SKM-1 treated with dmso at 0.1 percent for 144 hours (cell line): ENCODE measurements at regions not wholly inside any gene's neighbourhood (a gene's known extent, or its start where the extent isn't known, plus 50 kb on each side); places are given as distances from the start of the nearest gene placed in this dataset.
"Not testable (repeated sequence)": the region's sequence is repeated elsewhere in the genome, so short reads cannot be mapped to it uniquely, and the experiment has no call there.

Experiments used
- DNase-seq: peaks from one replicate; lab custom pipeline; 2025; ENCODE audit not compliant: unreplicated experiment; lab: John Stamatoyannopoulos, UW

DNA sequence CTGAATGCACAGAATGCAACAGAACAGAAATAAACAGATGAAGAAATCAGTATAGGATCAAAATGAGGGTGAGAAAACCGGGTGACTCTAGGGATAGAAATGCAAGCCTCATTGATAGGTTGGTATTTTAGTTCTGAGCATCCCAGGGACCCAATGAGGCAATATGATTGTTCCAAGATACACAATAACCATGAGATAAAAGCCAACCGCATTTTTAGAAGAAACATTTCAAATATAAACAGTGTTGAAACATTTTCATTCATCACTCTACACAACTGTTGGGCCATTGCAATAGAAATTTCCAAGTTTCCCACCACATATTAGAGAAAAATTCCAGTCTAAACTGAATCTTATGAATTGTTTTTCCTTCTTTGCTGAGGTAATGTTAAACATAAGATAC is 452.3 kb upstream of the PTGER4 start:
- DNase-seq: no peak

DNA sequence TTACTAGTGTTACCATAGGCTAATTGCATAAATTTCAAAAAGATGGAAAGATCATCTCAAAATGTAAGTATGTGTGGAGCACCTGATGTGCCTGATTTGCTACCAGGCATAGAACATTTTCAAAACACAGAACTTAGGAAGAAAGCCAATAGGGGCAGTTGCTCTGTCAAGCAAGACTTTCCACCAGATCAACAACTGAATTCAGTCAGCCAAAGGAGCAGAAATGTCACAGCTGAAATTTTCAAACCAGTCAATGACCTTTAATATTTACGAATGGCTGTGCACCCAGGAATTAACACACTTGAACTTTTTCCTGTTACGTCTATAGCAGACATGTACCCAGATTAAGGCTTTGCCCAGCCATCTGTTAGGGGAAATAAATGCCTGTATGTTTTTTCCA is 452.8 kb upstream of the PTGER4 start:
- DNase-seq: no peak

DNA sequence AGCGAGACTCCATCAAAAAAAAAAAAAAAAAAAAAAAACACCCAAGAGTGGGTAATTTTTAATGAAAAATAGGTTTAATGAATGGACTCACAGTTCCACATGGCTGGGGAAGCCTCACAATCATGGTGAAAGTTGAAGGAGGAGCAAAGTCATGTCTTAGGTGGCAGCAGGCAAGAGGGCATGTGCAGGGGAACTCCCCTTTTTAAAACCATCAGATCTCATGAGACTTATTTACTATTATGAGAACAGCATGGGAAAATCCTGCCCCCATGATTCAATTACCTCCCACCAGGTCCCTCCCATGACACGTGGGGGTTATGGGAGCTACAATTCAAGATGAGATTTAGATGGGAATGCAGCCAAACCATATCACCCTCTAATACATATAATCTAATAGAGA is 454.6 kb upstream of the PTGER4 start:
- not testable (repeated sequence) for DNase-seq

DNA sequence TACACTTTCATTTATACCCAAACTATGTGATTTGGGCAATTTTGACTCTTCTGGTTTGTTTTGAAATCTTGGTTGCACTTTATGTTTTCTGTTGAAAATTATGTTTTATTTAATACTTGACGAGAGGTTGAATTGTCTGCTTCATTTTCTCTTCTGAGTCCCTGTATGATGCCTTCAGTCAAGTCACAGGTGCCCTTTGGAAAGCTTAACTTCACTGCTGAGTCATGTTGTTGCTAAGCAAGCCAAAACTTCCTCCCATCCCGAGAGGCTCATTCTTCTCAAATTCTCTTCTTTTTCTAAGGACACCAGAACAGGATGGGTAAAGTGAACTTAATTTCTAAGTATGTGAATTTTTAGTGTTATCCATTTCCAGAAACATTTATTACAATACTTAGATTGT is 455.3 kb upstream of the PTGER4 start:
- DNase-seq: no peak

DNA sequence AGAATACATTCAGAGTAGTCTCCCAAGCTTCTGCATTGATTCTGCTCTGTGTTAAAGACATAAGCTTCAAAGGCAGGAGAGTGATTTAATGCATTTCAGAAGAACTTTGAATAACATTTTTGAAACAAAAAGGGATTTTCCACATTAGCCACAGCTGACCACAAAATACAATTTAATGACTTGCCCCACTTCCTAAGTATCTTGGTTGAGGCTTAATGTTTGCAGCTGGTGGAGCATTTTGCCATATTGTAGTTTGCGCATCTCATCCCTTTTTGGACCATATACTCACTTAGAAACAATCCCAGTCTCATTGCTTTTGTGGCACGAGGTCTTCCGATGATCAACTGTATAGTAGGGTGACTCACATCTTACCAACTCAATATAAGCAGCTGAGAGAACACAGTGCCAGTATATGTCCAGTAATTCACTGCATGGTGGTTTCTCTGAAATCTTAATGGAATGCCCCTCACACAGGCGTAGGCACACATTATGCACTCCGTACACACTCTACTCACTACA is 455.8 kb upstream of the PTGER4 start:
- no peak for DNase-seq

DNA sequence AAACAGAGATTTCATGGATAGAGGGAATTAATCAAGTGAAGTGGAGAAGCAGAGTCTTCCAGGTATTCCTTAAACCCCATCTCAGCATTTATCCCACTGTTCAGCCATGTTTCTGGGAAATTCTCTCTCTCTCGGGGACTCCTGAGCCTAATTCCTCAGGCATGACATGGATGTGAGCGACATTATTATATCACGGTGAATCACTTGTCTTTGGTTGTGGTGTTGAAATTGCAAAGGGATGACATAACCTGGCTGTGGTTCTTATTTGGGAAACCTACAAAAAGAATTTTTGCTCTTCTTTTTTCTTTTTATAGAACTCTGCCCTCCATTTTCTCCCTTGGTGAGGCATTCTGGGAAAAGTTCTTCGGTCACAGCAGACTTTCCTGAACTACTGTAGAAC is 457.9 kb upstream of the PTGER4 start:
- DNase-seq: no peak

DNA sequence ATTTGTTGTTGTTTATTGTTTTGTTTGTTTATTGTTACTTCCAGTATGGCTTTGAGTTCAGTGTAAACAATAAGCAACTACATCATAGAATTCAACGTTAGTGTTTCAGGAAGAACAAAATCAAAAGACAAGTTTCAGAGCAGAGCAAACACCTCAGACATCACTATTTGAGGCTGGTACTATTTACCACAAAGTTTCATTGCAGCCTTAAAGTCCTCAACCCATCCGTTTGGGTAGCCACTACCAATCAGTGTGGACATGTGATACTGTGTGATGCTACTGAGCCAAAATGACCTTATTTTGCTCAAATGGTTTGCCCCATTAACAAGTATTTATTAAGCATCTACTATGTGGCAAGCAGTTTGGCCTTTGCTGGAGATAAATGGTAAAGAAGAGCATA is 458.5 kb upstream of the PTGER4 start:
- no peak for DNase-seq

DNA sequence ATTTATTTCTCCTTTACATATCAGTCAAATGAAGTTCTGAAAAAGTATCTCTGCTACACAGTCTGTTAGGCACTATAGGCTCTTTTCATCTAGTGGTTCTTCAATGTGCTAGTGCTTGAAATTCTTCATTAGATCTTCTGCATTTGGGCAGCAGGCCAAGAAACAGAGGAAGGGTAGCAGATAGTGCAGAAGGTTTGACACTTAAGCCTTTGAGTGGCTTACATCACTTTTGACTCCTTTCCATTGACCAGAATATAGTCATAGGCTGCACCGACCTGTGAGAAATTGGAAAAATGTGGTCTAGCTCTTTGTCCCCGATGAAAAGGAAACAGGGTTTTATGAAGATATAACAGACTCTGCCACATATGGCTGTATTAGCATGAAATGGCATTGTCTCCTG is 459.5 kb upstream of the PTGER4 start:
- no peak for DNase-seq

DNA sequence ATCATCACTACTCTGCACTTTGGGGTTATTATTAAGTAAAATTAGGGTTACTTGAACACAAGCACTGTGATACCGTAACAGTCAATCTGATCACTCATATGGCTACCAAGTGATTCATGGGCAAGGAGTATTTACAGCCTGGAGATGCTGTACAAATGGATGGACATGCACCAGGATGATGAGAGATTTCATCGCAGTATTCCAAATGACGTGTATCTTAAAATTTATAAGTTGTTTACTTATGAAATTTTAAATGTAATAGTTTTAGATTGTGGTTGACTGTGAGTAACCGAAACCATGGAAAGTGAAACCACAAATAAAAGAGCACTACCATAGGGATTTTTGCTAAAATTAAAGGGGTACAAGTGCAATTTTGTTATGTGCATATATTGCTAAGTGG is 462.2 kb upstream of the PTGER4 start:
- DNase-seq: no peak

DNA sequence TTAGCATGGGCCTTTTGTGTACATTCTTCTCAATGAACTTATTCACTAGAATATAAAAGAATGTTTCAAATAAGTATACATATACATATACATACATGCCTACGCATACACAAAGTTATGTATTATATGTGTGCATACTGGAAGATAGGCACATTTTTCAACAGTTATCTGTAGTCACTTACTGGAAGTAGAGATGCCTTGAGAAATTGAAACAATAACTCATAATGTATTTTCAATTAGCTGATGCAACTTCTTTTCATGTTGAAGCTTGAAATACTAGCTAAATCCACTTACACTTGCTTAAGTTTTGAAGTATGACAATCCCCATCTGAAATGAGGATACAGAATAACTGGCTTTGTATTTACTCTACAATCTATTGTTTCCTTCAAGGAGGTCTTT is 469.0 kb upstream of the PTGER4 start:
- no peak for DNase-seq

DNA sequence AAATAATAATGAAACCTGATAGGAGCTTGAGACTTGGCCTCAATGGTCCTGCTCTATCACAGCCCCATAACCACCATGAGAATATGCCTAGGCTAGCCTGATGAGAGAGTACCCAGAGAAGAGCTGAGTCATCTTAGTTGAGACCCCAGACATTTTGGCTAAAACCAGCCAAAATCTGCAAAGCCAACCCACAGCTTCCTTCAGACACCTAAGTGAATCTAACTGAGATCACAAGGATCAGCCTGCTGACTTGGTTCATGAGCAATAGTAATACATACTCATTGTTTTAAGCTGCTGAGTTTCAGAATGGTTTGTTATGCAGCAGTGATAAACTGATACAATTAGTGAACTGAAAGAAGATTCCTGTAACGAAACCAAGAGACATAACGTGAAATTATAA is 473.7 kb upstream of the PTGER4 start:
- DNase-seq: no peak

DNA sequence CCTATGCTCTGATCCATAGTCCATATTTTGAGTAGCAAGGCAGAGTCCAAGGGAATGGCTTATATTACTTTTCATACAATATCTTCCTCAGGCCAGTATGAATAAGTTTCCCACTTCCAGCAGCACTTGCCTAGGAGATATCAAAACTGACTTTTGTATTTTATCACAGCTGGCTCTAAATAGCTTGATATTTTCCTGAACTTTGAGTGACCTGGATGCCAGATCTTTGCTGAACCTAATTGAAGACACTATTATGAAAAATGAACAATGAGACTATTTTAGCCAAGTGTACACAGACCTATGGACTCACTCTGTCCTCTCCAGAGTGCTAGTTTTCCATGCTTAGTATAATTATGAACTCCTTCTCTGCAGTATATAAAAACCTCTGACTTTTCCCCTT is 475.6 kb upstream of the PTGER4 start:
- DNase-seq: no peak

DNA sequence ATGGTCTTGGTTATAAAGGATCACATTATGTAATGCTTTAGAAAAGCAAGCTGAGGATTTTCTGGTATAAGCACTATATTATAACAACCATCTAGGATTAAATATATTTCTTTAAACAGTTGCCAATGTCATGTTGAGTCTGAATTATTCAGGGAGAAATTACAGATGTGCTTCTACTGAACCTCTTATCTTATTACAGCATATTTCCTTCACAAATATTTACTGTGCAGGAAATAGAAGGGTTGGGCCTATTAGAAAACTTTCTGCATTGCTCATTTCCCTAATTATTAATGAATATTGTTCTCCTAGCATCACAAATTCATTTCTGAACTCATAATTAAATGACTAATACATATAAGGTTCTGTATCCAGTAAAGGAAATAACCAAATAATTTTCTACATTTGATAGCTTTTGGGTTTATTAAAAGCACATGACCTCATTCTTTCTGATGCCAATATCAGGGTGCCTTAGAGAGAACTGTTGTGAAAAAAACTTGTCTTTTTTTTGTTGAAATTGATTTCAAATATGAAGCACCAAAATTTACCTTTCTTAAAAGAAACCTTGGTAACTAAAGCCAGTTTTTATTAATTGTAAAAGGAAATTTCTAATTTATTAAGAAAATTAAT is 476.8 kb upstream of the PTGER4 start:
- no peak for DNase-seq

DNA sequence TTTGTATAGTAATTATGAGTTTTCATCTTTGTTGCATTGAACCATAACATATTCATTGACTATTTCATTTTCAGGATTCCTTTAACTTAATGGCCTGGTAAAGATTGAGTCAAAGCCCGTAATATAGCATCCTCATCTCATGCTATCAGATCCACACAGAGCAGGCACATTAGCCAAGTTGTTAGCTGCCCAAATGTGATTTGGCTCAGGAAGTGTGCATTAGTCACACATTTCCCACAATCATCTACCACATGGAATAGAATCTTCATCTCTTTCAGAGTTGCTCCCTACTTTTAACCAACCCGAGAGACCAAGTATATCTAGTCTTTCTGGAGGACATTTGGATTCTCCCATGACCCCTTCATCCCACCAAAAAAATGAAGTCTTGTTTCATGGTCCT is 481.0 kb upstream of the PTGER4 start:
- no peak for DNase-seq

DNA sequence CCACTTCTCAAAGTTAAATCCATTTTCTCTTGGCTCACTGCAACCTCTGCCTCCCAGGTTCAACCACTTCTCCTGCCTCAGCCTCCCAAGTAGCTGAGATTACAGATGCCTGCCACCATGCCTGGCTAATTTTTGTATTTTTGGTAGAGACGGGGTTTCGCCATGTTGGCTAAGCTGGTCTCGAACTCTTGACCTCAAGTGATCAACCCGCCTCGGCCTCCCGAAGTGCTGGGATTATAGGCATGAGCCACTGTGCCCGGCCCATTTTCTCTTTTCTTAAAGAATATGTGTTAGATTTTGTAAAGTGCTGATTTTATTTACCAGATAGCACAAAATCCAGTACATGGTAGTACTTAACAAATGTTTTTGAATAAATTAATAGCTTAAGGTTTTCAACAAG is 484.1 kb upstream of the PTGER4 start:
- DNase-seq: not testable (repeated sequence)

DNA sequence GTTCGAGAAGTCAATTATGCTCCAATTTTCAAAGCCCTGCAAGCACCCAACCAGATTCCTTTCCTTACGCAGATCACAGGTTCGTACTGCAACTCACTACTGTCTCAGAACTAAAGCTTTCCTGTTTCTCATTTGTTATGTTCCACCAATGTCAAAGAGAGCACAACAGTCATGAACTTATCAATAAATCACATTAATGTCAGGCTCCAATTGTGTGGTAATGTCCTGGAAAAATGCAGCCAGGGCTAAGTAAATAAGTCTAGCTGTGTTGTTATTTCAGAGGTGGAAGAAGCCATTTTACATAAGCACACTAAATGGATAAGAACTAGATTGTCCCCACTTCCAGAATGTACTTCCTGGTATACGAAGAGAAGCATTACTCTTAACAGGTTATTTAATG is 488.6 kb upstream of the PTGER4 start:
- no peak for DNase-seq

DNA sequence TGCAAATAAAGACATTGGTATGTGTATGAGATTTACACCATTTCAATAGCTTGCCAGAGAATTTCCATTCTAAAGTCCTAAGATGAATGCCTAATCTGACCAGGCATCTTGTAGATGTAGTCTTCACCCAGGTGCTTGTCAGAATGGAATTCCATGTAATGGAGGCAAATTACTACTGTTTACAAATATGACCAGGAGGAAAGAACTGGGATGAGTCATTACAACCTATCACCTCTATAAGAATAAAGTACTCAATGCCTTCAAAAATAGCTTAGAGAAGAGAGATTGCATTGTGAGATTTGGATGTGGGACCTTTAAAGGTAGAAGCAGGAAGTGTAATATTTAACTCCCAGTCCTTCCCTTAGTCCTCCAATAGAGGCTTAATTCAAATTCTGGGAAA is 507.0 kb upstream of the PTGER4 start:
- no peak for DNase-seq

DNA sequence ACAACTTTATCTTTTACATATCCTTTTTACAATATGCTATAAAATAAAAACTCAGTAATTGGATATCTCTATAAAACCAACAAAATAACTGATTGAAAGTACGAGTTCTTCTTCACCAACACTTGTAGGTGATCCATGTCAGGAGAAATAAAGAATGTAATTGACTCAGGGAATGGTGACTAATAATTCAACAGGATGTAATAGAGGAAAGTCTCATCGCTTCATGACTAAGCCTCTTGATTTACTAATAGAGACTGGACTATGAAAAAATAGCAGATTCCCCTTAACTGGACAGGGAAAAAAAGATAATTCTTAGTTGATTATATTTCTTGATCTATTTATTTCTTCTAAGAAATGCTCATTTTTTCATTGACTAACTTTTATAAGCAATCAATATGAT is 507.7 kb upstream of the PTGER4 start:
- DNase-seq: no peak

DNA sequence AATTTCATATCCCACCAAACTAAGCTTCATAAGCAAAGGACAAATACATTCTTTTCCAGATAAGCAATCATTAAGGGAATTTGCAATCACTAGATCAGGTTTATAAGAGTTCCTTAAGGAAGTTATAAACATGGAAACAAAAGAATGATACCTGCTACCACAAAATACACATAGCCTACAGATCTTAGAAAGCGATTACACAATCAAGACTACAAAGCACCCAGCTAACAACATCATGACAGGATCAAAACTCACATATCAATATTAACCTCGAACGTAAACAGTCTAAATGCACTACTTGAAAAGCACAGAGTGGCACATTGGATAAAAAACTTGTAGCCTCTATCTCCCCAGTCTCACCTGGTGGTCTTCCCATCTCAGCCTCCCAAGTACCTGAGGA is 512.4 kb upstream of the PTGER4 start:
- no peak for DNase-seq

DNA sequence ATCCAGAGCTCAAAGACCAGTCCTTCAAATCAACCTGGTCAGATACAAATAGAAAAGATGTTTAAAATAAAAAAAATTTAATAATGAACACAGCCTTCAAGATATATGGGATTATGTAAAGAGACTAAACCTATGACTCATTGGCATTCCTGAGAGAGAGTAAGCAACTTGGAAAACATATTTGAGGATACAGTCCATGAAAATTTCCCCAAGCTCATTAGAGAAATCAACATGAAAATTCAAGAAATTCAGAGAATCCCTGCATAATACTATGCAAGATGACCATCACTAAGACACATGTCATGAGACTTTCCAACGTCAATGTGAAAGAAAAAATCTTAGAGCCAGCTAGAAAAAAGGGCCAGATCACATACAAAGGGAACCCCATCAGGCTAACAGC is 512.9 kb upstream of the PTGER4 start:
- DNase-seq: no peak

DNA sequence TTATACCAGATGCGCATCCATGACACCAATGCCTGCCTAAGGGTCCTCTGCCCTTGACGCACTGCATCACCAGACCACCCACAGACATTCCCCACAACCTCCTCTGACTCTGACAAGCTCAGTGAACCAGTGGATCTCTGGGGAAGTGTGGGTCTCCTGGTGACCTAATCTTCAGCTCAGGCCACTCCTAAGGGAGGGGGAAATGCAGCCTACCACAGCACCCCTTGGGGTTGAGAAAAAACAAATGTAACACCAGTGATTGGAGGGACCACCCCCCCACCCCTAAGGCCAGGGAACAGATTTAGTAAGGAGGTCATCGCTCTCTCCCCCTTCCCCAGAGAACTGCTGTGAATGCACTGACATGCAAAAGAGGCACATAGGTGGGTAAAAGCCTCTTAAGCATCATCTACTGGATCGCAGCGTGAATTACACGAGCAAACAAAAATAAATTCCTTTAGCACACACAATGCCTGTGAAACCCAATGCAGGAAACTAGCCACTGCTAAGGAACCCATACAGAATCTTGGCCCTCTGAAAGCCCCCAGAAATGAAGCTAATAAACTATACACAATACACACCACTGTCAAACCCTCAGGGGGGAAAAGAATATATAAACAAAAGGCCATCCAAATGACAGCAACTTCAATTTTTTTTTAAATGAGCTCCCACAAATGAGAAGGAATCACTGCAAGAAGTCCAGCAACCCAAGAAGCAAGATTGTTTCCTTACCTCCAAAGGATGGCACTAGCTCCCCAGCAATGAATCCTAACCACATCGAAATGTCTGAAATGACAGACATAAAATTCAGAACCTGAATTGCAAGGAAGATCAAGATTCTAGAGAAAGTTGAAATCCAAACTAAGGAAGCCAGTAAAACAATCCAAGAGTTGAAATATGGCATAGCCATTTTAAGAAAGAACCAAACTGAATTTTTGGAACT is 513.7 kb upstream of the PTGER4 start:
- no peak for DNase-seq

DNA sequence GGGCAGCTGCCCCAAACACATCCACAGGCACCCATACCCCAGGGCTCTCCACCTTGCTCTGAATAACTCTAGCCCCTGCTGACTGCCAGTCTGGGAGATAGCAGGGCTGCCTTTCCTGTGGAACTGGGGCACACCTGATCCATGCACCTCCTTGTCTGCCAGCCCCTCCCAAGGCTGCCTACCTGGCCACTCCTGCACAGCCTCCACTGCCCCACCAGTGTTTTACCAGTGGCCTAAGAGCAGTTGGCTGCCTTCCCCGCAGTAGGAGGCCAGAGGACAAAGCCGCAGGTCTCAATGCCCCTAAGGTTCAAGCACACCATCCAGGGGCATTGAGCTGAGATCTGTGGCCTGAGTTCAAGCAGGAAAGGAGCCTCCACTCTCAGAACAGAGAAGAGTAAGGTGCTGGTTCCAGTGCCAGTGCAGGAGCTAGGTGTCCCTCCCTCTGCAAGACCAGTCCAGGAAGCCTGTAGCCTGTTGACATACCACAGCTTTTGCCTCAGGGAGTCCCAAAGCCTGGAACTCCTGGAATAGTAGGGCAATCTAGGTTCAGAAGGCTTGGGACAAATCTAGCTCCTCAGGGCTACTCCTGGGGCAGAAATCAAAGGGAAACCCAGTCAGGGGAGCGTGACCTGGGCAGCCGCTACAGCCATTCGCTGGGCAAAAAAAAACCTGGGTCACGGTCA is 514.5 kb upstream of the PTGER4 start:
- DNase-seq: no peak
